ENCODE measurements at regions not wholly inside any gene's neighbourhood (a gene's known extent, or its start where the extent isn't known, plus 50 kb on each side); places are given as distances from the start of the nearest gene placed in this dataset.

- no peak for DNase-seq
These were observed 302.4 kb upstream of the NR5A2 start for GRCh38 chr1:199725002-199725565.

- DNase-seq, result no peak
These were observed 299.8 kb upstream of the NR5A2 start for GRCh38 chr1:199727682-199728081.

GRCh38 chr1:199728345-199728744 is 299.2 kb upstream of the NR5A2 start:
- DNase-seq, result no peak

GRCh38 chr1:199733125-199733524 is 294.4 kb upstream of the NR5A2 start:
- DNase-seq, result no peak

- no peak for DNase-seq
These were observed 293.3 kb upstream of the NR5A2 start for GRCh38 chr1:199734186-199734585.

- no peak for DNase-seq
These were observed 291.9 kb upstream of the NR5A2 start for GRCh38 chr1:199735660-199736059.

- DNase-seq, result no peak
These were observed 290.9 kb upstream of the NR5A2 start for GRCh38 chr1:199736646-199737045.

GRCh38 chr1:199741586-199741985 is 285.9 kb upstream of the NR5A2 start:
- DNase-seq, result no peak

GRCh38 chr1:199742547-199742946 is 285.0 kb upstream of the NR5A2 start:
- no peak for DNase-seq

- DNase-seq, result no peak
These were observed 284.3 kb upstream of the NR5A2 start for GRCh38 chr1:199743227-199743626.

- DNase-seq, result no peak
These were observed 280.7 kb upstream of the NR5A2 start for GRCh38 chr1:199746666-199747384.

GRCh38 chr1:199747984-199748383 is 279.5 kb upstream of the NR5A2 start:
- DNase-seq, result no peak

GRCh38 chr1:199751506-199751905 is 276.0 kb upstream of the NR5A2 start:
- DNase-seq, result no peak

- DNase-seq, result no peak
These were observed 275.4 kb upstream of the NR5A2 start for GRCh38 chr1:199751962-199752687.

- no peak for DNase-seq
These were observed 274.9 kb upstream of the NR5A2 start for GRCh38 chr1:199752688-199753027.

GRCh38 chr1:199753513-199753912 is 274.0 kb upstream of the NR5A2 start:
- no peak for DNase-seq

GRCh38 chr1:199756066-199756465 is 271.4 kb upstream of the NR5A2 start:
- no peak for DNase-seq

GRCh38 chr1:199758626-199759255 is 268.8 kb upstream of the NR5A2 start:
- no peak for DNase-seq

GRCh38 chr1:199759268-199759730 is 268.2 kb upstream of the NR5A2 start:
- no peak for DNase-seq

GRCh38 chr1:199762572-199762971 is 264.9 kb upstream of the NR5A2 start:
- DNase-seq, result no peak

GRCh38 chr1:199766218-199766792 is 261.2 kb upstream of the NR5A2 start:
- DNase-seq, result no peak

GRCh38 chr1:199767700-199768099 is 259.8 kb upstream of the NR5A2 start:
- no peak for DNase-seq

GRCh38 chr1:199774433-199775089 is 252.9 kb upstream of the NR5A2 start:
- no peak for DNase-seq

Data from midbrain (tissue), 1 donor.